HEK293 (cell line): ENCODE measurements at regions not wholly inside any gene's neighbourhood (a gene's known extent, or its start where the extent isn't known, plus 50 kb on each side); places are given as distances from the start of the nearest gene placed in this dataset.

Experiments
- EGR2 ChIP-seq: fragments of 450-650 bp; formaldehyde crosslinking; IDR thresholded peaks from 2 replicates; pipeline ENCODE4 v1.5.1; 2016; ENCODE audit warnings: low read depth, missing biosample characterization, missing genetic modification characterization
- HOXD13 ChIP-seq: sonication (generic); formaldehyde crosslinking; IDR thresholded peaks from 2 replicates; pipeline ENCODE4 v1.8.0; 2022; ENCODE audit warnings: missing genetic modification reagents, borderline replicate concordance
- IKZF3 ChIP-seq: fragments of 450-650 bp; IDR thresholded peaks from 2 replicates; pipeline ENCODE4 v1.5.0; 2018; ENCODE audit warnings: missing biosample characterization, mild to moderate bottlenecking, missing genetic modification characterization, moderate library complexity
- KLF1 ChIP-seq: fragments of 450-650 bp; formaldehyde crosslinking; IDR thresholded peaks from 2 replicates; pipeline ENCODE4 v1.5.1; 2016; ENCODE audit warnings: missing biosample characterization, missing genetic modification characterization
- KLF9 ChIP-seq: fragments of 450-650 bp; formaldehyde crosslinking; IDR thresholded peaks from 2 replicates; pipeline ENCODE4 v1.5.1; 2016; ENCODE audit warnings: missing biosample characterization, missing genetic modification characterization, low read depth
- TCF7L2 ChIP-seq: IDR thresholded peaks from 2 replicates; pipeline ENCODE4 v1.6.1; 2011; ENCODE audit warnings: low read depth, mild to moderate bottlenecking, inconsistent platforms, low read length, moderate library complexity, borderline replicate concordance
- WT1 ChIP-seq: fragments of 450-650 bp; formaldehyde crosslinking; IDR thresholded peaks from 2 replicates; pipeline ENCODE4 v1.5.1; 2016; ENCODE audit warnings: missing biosample characterization, missing genetic modification characterization
- YY2 ChIP-seq: fragments of 450-650 bp; formaldehyde crosslinking; IDR thresholded peaks from 2 replicates; pipeline ENCODE4 v1.5.1; 2016; ENCODE audit warnings: missing biosample characterization, missing genetic modification characterization
- ZBTB21 ChIP-seq: fragments of 450-650 bp; formaldehyde crosslinking; IDR thresholded peaks from 2 replicates; pipeline ENCODE4 v1.5.1; 2017; ENCODE audit warnings: missing biosample characterization, missing genetic modification characterization
- ZNF132 ChIP-seq: fragments of 450-650 bp; formaldehyde crosslinking; IDR thresholded peaks from 2 replicates; pipeline ENCODE4 v1.5.1; 2017; ENCODE audit warnings: missing biosample characterization, missing genetic modification characterization, borderline replicate concordance
- ZNF155 ChIP-seq: fragments of 450-650 bp; formaldehyde crosslinking; IDR thresholded peaks from 2 replicates; pipeline ENCODE4 v1.5.1; 2016; ENCODE audit warnings: missing biosample characterization, missing genetic modification characterization
- ZNF174 ChIP-seq: fragments of 450-650 bp; formaldehyde crosslinking; IDR thresholded peaks from 2 replicates; pipeline ENCODE4 v1.5.0; 2017; ENCODE audit warnings: missing biosample characterization, mild to moderate bottlenecking, missing genetic modification characterization
- ZNF19 ChIP-seq: fragments of 450-650 bp; formaldehyde crosslinking; IDR thresholded peaks from 2 replicates; pipeline ENCODE4; 2016; ENCODE audit warnings: missing biosample characterization, missing genetic modification characterization, low read depth
- ZNF202 ChIP-seq: fragments of 450-650 bp; formaldehyde crosslinking; IDR thresholded peaks from 2 replicates; pipeline ENCODE4 v1.5.1; 2016; ENCODE audit warnings: missing biosample characterization, missing genetic modification characterization, borderline replicate concordance
- ZNF324 ChIP-seq: fragments of 450-650 bp; formaldehyde crosslinking; IDR thresholded peaks from 2 replicates; pipeline ENCODE4 v1.5.1; 2016; ENCODE audit warnings: missing biosample characterization, missing genetic modification characterization
- ZNF37A ChIP-seq: fragments of 450-650 bp; IDR thresholded peaks from 2 replicates; pipeline ENCODE4 v1.5.1; 2018; ENCODE audit warnings: missing biosample characterization, missing genetic modification characterization
- ZNF416 ChIP-seq: fragments of 450-650 bp; formaldehyde crosslinking; IDR thresholded peaks from 2 replicates; pipeline ENCODE4 v1.5.1; 2016; ENCODE audit warnings: missing biosample characterization, missing genetic modification characterization
- ZNF473 ChIP-seq: fragments of 450-650 bp; formaldehyde crosslinking; IDR thresholded peaks from 2 replicates; pipeline ENCODE4 v1.5.1; 2017; ENCODE audit warnings: missing biosample characterization, missing genetic modification characterization
- ZNF548 ChIP-seq: fragments of 450-650 bp; formaldehyde crosslinking; IDR thresholded peaks from 2 replicates; pipeline ENCODE4 v1.5.1; 2016; ENCODE audit warnings: missing biosample characterization, missing genetic modification characterization
- ZNF555 ChIP-seq: fragments of 450-650 bp; formaldehyde crosslinking; conservative IDR thresholded peaks from 2 replicates; pipeline ENCODE4 v1.5.1; 2017; ENCODE audit warnings: missing biosample characterization, mild to moderate bottlenecking, missing genetic modification characterization, inconsistent platforms
- ZNF610 ChIP-seq: fragments of 450-650 bp; formaldehyde crosslinking; IDR thresholded peaks from 2 replicates; pipeline ENCODE4 v1.5.1; 2016; ENCODE audit warnings: missing biosample characterization, missing genetic modification characterization, borderline replicate concordance
- ZNF623 ChIP-seq: fragments of 450-650 bp; formaldehyde crosslinking; IDR thresholded peaks from 2 replicates; pipeline ENCODE4 v1.5.1; 2016; ENCODE audit warnings: missing biosample characterization, missing genetic modification characterization
- ZNF670 ChIP-seq: fragments of 450-650 bp; formaldehyde crosslinking; IDR thresholded peaks from 2 replicates; pipeline ENCODE4 v1.5.1; 2016; ENCODE audit warnings: missing biosample characterization, missing genetic modification characterization, low read depth
- ZSCAN16 ChIP-seq: fragments of 450-650 bp; formaldehyde crosslinking; IDR thresholded peaks from 2 replicates; pipeline ENCODE4 v1.5.1; 2016; ENCODE audit warnings: missing biosample characterization, missing genetic modification characterization
- ZSCAN30 ChIP-seq: fragments of 450-650 bp; IDR thresholded peaks from 2 replicates; pipeline ENCODE4 v1.5.1; 2018; ENCODE audit warnings: missing biosample characterization, mild to moderate bottlenecking, missing genetic modification characterization, moderate library complexity
- TF ChIP-seq, protein P1 (sequence below): fragments of 450-650 bp; formaldehyde crosslinking; IDR thresholded peaks from 2 replicates; pipeline ENCODE4 v1.5.1; 2016; ENCODE audit warnings: missing biosample characterization, missing genetic modification characterization
- TF ChIP-seq, protein P2 (sequence below): fragments of 450-650 bp; formaldehyde crosslinking; IDR thresholded peaks from 2 replicates; pipeline ENCODE4 v1.5.1; 2017; ENCODE audit warnings: missing biosample characterization, missing genetic modification characterization
- TF ChIP-seq, protein P3 (sequence below): fragments of 450-650 bp; IDR thresholded peaks from 2 replicates; pipeline ENCODE4 v1.5.1; 2018; ENCODE audit warnings: missing biosample characterization, mild to moderate bottlenecking, missing genetic modification characterization
- TF ChIP-seq, protein P4 (sequence below): fragments of 450-650 bp; formaldehyde crosslinking; IDR thresholded peaks from 2 replicates; pipeline ENCODE4 v1.5.1; 2016; ENCODE audit warnings: missing biosample characterization, missing genetic modification characterization
- TF ChIP-seq, protein P5 (sequence below): fragments of 450-650 bp; IDR thresholded peaks from 2 replicates; pipeline ENCODE4 v1.5.1; 2018; ENCODE audit warnings: missing biosample characterization, missing genetic modification characterization
- TF ChIP-seq, protein P6 (sequence below): fragments of 450-650 bp; formaldehyde crosslinking; IDR thresholded peaks from 2 replicates; pipeline ENCODE4 v1.5.1; 2016; ENCODE audit warnings: missing biosample characterization, missing genetic modification characterization

DNA sequence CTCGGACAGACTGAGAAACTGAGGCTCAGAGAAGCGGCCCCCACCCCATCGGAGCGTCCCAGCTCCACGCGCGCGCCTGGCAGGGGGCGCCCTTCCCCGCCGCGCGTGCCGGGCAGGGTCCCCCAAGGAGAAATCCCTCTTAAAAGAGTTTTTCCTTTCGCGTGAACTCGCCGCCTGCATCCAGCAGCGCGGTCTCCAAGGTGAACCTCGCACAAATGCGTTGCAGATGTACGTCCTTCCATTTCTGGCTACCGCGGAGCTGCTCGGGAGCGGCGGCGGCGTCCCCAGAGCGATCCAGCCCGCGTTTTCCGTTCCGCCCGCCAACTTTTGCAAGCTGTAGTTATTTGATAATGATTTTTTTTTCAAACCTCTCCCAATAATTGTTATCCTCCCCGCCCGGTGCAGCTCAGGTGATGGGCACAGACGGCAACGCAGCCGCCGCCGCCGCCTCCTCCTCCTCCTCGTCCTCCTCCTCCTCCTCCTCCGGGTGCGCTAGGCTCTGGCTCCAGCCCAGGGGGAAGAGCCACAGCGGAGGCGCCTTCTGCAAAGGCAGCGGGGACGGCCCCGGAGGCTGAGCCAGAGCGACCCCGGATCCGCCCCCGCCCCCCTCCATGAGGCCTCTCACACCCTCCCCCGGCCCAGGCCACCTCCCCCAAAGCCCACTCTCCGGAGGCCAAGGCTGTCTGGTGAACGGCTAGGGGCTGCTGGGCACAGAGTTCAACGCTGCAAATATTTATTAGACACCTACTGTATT, 74.0 kb upstream of the CUX1 start (continued):
- TF ChIP-seq, protein P1, sequence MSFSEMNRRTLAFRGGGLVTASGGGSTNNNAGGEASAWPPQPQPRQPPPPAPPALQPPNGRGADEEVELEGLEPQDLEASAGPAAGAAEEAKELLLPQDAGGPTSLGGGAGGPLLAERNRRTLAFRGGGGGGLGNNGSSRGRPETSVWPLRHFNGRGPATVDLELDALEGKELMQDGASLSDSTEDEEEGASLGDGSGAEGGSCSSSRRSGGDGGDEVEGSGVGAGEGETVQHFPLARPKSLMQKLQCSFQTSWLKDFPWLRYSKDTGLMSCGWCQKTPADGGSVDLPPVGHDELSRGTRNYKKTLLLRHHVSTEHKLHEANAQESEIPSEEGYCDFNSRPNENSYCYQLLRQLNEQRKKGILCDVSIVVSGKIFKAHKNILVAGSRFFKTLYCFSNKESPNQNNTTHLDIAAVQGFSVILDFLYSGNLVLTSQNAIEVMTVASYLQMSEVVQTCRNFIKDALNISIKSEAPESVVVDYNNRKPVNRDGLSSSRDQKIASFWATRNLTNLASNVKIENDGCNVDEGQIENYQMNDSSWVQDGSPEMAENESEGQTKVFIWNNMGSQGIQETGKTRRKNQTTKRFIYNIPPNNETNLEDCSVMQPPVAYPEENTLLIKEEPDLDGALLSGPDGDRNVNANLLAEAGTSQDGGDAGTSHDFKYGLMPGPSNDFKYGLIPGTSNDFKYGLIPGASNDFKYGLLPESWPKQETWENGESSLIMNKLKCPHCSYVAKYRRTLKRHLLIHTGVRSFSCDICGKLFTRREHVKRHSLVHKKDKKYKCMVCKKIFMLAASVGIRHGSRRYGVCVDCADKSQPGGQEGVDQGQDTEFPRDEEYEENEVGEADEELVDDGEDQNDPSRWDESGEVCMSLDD (tag by site-specific recombination): no peak
- TF ChIP-seq, protein P2, sequence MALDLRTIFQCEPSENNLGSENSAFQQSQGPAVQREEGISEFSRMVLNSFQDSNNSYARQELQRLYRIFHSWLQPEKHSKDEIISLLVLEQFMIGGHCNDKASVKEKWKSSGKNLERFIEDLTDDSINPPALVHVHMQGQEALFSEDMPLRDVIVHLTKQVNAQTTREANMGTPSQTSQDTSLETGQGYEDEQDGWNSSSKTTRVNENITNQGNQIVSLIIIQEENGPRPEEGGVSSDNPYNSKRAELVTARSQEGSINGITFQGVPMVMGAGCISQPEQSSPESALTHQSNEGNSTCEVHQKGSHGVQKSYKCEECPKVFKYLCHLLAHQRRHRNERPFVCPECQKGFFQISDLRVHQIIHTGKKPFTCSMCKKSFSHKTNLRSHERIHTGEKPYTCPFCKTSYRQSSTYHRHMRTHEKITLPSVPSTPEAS (tag by site-specific recombination): no peak
- TF ChIP-seq ZNF610 (tag by site-specific recombination) (peak; percentile 84), WT1 (tag by site-specific recombination) (0 out of 2 replicates have a peak, but pooled peaks have one; percentile 27), YY2 (tag by site-specific recombination) (0 out of 2 replicates have a peak, but pooled peaks have one; percentile 18), ZBTB21 (tag by site-specific recombination) (no peak), ZNF19 (tag by site-specific recombination) (no peak), KLF1 (no peak), ZNF548 (no peak), ZNF155 (tag by site-specific recombination) (no peak), ZNF670 (tag by site-specific recombination) (no peak), ZNF37A (no peak), ZNF623 (no peak), ZNF473 (tag by site-specific recombination) (no peak), EGR2 (tag by site-specific recombination) (peak; percentile 95), ZNF555 (no peak), ZNF174 (tag by site-specific recombination) (no peak), IKZF3 (tag by site-specific recombination) (peak; percentile 39), ZNF202 (tag by site-specific recombination) (no peak), ZNF416 (tag by site-specific recombination) (no peak), ZNF132 (tag by site-specific recombination) (no peak), ZNF324 (tag by site-specific recombination) (no peak), HOXD13 (CRISPR knock-in tag) (no peak), ZSCAN16 (0 out of 2 replicates have a peak, but pooled peaks have one; percentile 36), ZSCAN30 (tag by site-specific recombination) (peak; percentile 45; the same call in 1 of the 2 replicates), TCF7L2 (no peak), KLF9 (tag by site-specific recombination) (peak; percentile 22; the same call in 1 of the 2 replicates)
- TF ChIP-seq, protein P3, sequence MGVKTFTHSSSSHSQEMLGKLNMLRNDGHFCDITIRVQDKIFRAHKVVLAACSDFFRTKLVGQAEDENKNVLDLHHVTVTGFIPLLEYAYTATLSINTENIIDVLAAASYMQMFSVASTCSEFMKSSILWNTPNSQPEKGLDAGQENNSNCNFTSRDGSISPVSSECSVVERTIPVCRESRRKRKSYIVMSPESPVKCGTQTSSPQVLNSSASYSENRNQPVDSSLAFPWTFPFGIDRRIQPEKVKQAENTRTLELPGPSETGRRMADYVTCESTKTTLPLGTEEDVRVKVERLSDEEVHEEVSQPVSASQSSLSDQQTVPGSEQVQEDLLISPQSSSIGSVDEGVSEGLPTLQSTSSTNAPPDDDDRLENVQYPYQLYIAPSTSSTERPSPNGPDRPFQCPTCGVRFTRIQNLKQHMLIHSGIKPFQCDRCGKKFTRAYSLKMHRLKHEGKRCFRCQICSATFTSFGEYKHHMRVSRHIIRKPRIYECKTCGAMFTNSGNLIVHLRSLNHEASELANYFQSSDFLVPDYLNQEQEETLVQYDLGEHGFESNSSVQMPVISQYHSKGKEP: peak; percentile 62; the same call in 1 of the 2 replicates
- TF ChIP-seq, protein P4, sequence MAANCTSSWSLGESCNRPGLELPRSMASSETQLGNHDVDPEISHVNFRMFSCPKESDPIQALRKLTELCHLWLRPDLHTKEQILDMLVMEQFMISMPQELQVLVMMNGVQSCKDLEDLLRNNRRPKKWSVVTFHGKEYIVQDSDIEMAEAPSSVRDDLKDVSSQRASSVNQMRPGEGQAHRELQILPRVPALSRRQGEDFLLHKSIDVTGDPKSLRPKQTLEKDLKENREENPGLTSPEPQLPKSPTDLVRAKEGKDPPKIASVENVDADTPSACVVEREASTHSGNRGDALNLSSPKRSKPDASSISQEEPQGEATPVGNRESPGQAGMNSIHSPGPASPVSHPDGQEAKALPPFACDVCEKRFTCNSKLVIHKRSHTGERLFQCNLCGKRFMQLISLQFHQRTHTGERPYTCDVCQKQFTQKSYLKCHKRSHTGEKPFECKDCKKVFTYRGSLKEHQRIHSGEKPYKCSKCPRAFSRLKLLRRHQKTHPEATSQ: no peak
- TF ChIP-seq, protein P5, sequence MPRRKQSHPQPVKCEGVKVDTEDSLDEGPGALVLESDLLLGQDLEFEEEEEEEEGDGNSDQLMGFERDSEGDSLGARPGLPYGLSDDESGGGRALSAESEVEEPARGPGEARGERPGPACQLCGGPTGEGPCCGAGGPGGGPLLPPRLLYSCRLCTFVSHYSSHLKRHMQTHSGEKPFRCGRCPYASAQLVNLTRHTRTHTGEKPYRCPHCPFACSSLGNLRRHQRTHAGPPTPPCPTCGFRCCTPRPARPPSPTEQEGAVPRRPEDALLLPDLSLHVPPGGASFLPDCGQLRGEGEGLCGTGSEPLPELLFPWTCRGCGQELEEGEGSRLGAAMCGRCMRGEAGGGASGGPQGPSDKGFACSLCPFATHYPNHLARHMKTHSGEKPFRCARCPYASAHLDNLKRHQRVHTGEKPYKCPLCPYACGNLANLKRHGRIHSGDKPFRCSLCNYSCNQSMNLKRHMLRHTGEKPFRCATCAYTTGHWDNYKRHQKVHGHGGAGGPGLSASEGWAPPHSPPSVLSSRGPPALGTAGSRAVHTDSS (tag by site-specific recombination): peak; percentile 92
- TF ChIP-seq, protein P6, sequence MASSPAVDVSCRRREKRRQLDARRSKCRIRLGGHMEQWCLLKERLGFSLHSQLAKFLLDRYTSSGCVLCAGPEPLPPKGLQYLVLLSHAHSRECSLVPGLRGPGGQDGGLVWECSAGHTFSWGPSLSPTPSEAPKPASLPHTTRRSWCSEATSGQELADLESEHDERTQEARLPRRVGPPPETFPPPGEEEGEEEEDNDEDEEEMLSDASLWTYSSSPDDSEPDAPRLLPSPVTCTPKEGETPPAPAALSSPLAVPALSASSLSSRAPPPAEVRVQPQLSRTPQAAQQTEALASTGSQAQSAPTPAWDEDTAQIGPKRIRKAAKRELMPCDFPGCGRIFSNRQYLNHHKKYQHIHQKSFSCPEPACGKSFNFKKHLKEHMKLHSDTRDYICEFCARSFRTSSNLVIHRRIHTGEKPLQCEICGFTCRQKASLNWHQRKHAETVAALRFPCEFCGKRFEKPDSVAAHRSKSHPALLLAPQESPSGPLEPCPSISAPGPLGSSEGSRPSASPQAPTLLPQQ (tag by site-specific recombination): peak; percentile 41; the same call in 1 of the 2 replicates
